ENCODE measurements at regions not wholly inside any gene's neighbourhood (a gene's known extent, or its start where the extent isn't known, plus 50 kb on each side); places are given as distances from the start of the nearest gene placed in this dataset.

GRCh38 chr10:121101561-121101960 is 250.4 kb downstream of the WDR11 start:
- TF ChIP-seq CTCF (IDR thresholded peaks at IDR 0.05; ENCODE audit: low read depth, low read length) (no peak), POLR2A (IDR thresholded peaks at IDR 0.05; ENCODE audit: extremely low read depth, insufficient read length) (no peak)
- TF ChIP-seq, protein P1, sequence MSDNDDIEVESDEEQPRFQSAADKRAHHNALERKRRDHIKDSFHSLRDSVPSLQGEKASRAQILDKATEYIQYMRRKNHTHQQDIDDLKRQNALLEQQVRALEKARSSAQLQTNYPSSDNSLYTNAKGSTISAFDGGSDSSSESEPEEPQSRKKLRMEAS (IDR thresholded peaks at IDR 0.05; ENCODE audit: low read depth, low read length): no peak
